HL-60 (cell line): ENCODE measurements at regions not wholly inside any gene's neighbourhood (a gene's known extent, or its start where the extent isn't known, plus 50 kb on each side); places are given as distances from the start of the nearest gene placed in this dataset.

Source experiments
- DNase-seq, 2 experiments: peaks; one replicate each; pipeline ENCODE4 v3.0.0-alpha.2; 2010 to 2020; ENCODE audit warnings: low read depth in 1 of 2, low spot score in 1 of 2
- H3K27ac ChIP-seq: fragments of 250-450 bp; sonication (Bioruptor Pico); replicated peaks from 2 replicates; pipeline ENCODE4 v1.5.1; 2020; ENCODE audit warnings: mild to moderate bottlenecking, moderate library complexity
- H3K27me3 ChIP-seq: fragments of 250-450 bp; sonication (Bioruptor Pico); 2 replicates; pipeline ENCODE4 v1.5.1; 2021; ENCODE audit warnings: mild to moderate bottlenecking, moderate library complexity; ENCODE audit not compliant: insufficient read depth, poor library complexity, severe bottlenecking
- H3K4me3 ChIP-seq: replicated peaks from 2 replicates; pipeline ENCODE4 v1.5.1; 2011; ENCODE audit warnings: mild to moderate bottlenecking, control low read depth, low read length; ENCODE audit not compliant: insufficient read depth
- CTCF ChIP-seq: IDR thresholded peaks from one replicate; pipeline ENCODE4 v1.5.1; 2011; ENCODE audit warnings: low read length, control low read depth, inconsistent platforms; ENCODE audit not compliant: insufficient read depth
- GABPA ChIP-seq: IDR thresholded peaks from 2 replicates; pipeline ENCODE4 v1.6.1; 2012; ENCODE audit warnings: low read depth
- POLR2AphosphoS5 ChIP-seq: IDR thresholded peaks from 2 replicates; pipeline ENCODE4 v1.6.1; 2012; ENCODE audit warnings: low read depth
- REST ChIP-seq: IDR thresholded peaks from 2 replicates; pipeline ENCODE4 v1.6.1; 2012; ENCODE audit warnings: low read depth; ENCODE audit not compliant: insufficient replicate concordance
- SPI1 ChIP-seq: IDR thresholded peaks from 2 replicates; pipeline ENCODE4 v1.6.1; 2012; ENCODE audit warnings: low read depth, mild to moderate bottlenecking, borderline replicate concordance

- no peak for DNase-seq
- TF ChIP-seq SPI1 (no peak), CTCF (no peak), POLR2AphosphoS5 (no peak), REST (no peak), GABPA (no peak)
- Histone ChIP-seq H3K4me3 (no peak overlapping the region), H3K27ac (no peak overlapping the region), H3K27me3 (peaks cover 17% of the 10 kb centered on the region)
These were observed 49.8 kb upstream of the EPHB3 start for GRCh38 chr3:184511741-184512140.
